K562 (cell line): ENCODE measurements at regions not wholly inside any gene's neighbourhood (a gene's known extent, or its start where the extent isn't known, plus 50 kb on each side); places are given as distances from the start of the nearest gene placed in this dataset.

Experiments
- BRD4 ChIP-seq: fragments of 200-600 bp; sonication (generic); IDR thresholded peaks from 2 replicates; pipeline ENCODE4 v1.6.1; 2017; ENCODE audit warnings: inconsistent platforms
- CREB5 ChIP-seq: fragments of 250-450 bp; sonication (Bioruptor Pico); IDR thresholded peaks from 2 replicates; pipeline ENCODE4 v1.5.0; 2020; ENCODE audit warnings: mild to moderate bottlenecking
- HINFP ChIP-seq: fragments of 450-650 bp; conservative IDR thresholded peaks from 2 replicates; pipeline ENCODE4 v1.6.1; 2016; ENCODE audit warnings: missing genetic modification characterization, low read depth, mild to moderate bottlenecking, control low read depth, missing compliant biosample characterization
- MBD2 ChIP-seq: sonication (generic); IDR thresholded peaks from 2 replicates; pipeline ENCODE4 v1.6.1; 2016; ENCODE audit warnings: low read depth, borderline replicate concordance
- NONO ChIP-seq, 2 experiments: fragments of 200-400 bp in 1 of 2; fragments of 450-650 bp in 1 of 2; formaldehyde crosslinking in 1 of 2; IDR thresholded peaks; 2 replicates each; pipeline ENCODE4 v1.6.1; 2017; ENCODE audit warnings: low read depth in 2 of 2, mild to moderate bottlenecking in 2 of 2, moderate library complexity in 2 of 2, low read length in 1 of 2
- PRMT5 ChIP-seq: sonication (generic); formaldehyde crosslinking; IDR thresholded peaks from 2 replicates; pipeline ENCODE4 v1.5.0; 2020; ENCODE audit warnings: missing genetic modification reagents
- ZNF644 ChIP-seq: fragments of 200-800 bp; sonication (Bioruptor generic); IDR thresholded peaks from 2 replicates; pipeline ENCODE4 v1.6.1; 2016; ENCODE audit warnings: low read depth, missing genetic modification characterization, missing compliant biosample characterization
- TF ChIP-seq, protein P1 (sequence below), 2 experiments: fragments of 200-800 bp in 1 of 2; sonication (Bioruptor generic) in 1 of 2; sonication (generic) in 1 of 2; formaldehyde crosslinking in 1 of 2; IDR thresholded peaks in 1 of 2; conservative IDR thresholded peaks in 1 of 2; 2 replicates each; pipeline versions ENCODE4 v1.5.0 to v1.6.1; 2016 to 2020; ENCODE audit warnings: missing compliant biosample characterization in 1 of 2, missing genetic modification characterization in 1 of 2, missing genetic modification reagents in 1 of 2
- TF ChIP-seq, protein P2 (sequence below): fragments of 450-650 bp; formaldehyde crosslinking; IDR thresholded peaks from 2 replicates; pipeline ENCODE4 v1.4.0; 2022; ENCODE audit warnings: missing genetic modification characterization
- TF ChIP-seq, protein P3 (sequence below): sonication (generic); formaldehyde crosslinking; IDR thresholded peaks from 2 replicates; pipeline ENCODE4 v1.9.0; 2022; ENCODE audit warnings: mild to moderate bottlenecking, missing genetic modification reagents

- TF ChIP-seq, protein P1, sequence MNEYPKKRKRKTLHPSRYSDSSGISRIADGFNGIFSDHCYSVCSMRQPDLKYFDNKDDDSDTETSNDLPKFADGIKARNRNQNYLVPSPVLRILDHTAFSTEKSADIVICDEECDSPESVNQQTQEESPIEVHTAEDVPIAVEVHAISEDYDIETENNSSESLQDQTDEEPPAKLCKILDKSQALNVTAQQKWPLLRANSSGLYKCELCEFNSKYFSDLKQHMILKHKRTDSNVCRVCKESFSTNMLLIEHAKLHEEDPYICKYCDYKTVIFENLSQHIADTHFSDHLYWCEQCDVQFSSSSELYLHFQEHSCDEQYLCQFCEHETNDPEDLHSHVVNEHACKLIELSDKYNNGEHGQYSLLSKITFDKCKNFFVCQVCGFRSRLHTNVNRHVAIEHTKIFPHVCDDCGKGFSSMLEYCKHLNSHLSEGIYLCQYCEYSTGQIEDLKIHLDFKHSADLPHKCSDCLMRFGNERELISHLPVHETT (CRISPR knock-in tag; conservative IDR thresholded peaks at IDR 0.05 in 1 of 2, IDR thresholded peaks at IDR 0.05 in 1 of 2), result no peak
- TF ChIP-seq HINFP (tag) (no peak), NONO (IDR thresholded peaks at IDR 0.05; ENCODE audit: low read depth in 2 of 2, low read length in 1 of 2) (no peak), ZNF644 (tag) (no peak), PRMT5 (no peak), BRD4 (no peak), MBD2 (no peak), CREB5 (CRISPR knock-in tag) (no peak)
- TF ChIP-seq, protein P2, sequence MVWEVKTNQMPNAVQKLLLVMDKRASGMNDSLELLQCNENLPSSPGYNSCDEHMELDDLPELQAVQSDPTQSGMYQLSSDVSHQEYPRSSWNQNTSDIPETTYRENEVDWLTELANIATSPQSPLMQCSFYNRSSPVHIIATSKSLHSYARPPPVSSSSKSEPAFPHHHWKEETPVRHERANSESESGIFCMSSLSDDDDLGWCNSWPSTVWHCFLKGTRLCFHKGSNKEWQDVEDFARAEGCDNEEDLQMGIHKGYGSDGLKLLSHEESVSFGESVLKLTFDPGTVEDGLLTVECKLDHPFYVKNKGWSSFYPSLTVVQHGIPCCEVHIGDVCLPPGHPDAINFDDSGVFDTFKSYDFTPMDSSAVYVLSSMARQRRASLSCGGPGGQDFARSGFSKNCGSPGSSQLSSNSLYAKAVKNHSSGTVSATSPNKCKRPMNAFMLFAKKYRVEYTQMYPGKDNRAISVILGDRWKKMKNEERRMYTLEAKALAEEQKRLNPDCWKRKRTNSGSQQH (CRISPR knock-in tag), result no peak
- TF ChIP-seq, protein P3, sequence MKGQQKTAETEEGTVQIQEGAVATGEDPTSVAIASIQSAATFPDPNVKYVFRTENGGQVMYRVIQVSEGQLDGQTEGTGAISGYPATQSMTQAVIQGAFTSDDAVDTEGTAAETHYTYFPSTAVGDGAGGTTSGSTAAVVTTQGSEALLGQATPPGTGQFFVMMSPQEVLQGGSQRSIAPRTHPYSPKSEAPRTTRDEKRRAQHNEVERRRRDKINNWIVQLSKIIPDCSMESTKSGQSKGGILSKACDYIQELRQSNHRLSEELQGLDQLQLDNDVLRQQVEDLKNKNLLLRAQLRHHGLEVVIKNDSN (CRISPR knock-in tag), result no peak
These were observed 101.3 kb upstream of the HMCN1 start (continued) for GRCh38 chr1:185632659-185633423.
